ENCODE measurements at regions not wholly inside any gene's neighbourhood (a gene's known extent, or its start where the extent isn't known, plus 50 kb on each side); places are given as distances from the start of the nearest gene placed in this dataset.
"Not testable (repeated sequence)": the region's sequence is repeated elsewhere in the genome, so short reads cannot be mapped to it uniquely, and the experiment has no call there.

DNA sequence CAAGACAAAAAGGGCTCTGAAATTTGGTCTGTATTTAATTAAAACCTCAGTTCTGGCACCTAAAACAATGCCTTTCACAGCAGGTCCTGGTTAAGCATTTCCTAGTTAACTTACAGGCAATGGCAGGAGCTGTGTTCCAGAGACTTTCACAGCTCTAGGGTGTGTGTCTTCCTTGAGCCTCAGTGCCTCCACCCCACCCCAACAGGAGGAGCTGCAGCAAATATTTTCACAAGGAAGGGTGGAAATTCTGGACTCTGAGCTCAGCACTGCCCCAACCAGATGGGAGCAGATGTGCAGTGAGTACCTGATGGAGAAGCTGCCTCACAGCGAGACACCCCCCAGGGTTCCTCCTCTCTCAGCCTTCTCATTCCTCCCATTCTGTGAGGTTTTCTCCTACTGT is 106.3 kb upstream of the SPATA12 start:
- DNase-seq, result no peak
- Mint-ChIP-seq H3K4me3 (ENCODE audit: unreplicated experiment) (no peak overlapping the region), H3K27me3 (ENCODE audit: unreplicated experiment) (peaks cover 4% of the 10 kb centered on the region), H3K4me1 (ENCODE audit: low read depth, unreplicated experiment) (peaks cover 2% of the 10 kb centered on the region), H3K9me3 (ENCODE audit: unreplicated experiment) (no peaks in the 10 kb centered on the region), H3K27ac (ENCODE audit: unreplicated experiment) (no peak overlapping the region), H3K36me3 (ENCODE audit: unreplicated experiment) (no peaks in the 10 kb centered on the region)
- TF ChIP-seq, protein P1, sequence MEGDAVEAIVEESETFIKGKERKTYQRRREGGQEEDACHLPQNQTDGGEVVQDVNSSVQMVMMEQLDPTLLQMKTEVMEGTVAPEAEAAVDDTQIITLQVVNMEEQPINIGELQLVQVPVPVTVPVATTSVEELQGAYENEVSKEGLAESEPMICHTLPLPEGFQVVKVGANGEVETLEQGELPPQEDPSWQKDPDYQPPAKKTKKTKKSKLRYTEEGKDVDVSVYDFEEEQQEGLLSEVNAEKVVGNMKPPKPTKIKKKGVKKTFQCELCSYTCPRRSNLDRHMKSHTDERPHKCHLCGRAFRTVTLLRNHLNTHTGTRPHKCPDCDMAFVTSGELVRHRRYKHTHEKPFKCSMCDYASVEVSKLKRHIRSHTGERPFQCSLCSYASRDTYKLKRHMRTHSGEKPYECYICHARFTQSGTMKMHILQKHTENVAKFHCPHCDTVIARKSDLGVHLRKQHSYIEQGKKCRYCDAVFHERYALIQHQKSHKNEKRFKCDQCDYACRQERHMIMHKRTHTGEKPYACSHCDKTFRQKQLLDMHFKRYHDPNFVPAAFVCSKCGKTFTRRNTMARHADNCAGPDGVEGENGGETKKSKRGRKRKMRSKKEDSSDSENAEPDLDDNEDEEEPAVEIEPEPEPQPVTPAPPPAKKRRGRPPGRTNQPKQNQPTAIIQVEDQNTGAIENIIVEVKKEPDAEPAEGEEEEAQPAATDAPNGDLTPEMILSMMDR (IDR thresholded peaks at IDR 0.05; ENCODE audit: partially characterized antibody, unreplicated experiment), result no peak

DNA sequence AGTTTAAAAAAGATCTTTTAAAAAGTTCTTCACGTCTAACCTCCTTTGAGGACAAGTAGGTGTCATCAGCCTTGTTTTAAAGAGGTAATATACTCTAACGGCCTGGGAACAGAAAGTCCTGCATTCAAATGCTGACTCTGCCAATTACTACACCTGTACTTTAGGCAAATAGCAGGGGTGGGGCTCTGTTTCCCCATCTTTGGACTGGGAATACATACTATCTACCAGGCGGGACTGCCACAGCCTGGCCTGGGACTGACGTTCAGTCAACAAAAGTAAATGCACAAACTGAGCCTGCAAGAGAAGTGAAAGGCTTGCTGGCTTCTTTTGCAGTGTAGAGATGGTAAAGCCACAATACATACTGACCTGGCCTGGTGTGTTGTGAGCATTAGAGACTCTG is 107.6 kb upstream of the SPATA12 start:
- H3K4me1 Mint-ChIP-seq (ENCODE audit: low read depth, unreplicated experiment), result peaks cover 2% of the 10 kb centered on the region
- H3K36me3 Mint-ChIP-seq (ENCODE audit: unreplicated experiment), result no peaks in the 10 kb centered on the region
- peaks cover 4% of the 10 kb centered on the region for H3K27me3 Mint-ChIP-seq (ENCODE audit: unreplicated experiment)
- H3K9me3 Mint-ChIP-seq (ENCODE audit: unreplicated experiment), result no peaks in the 10 kb centered on the region
- no peak overlapping the region for H3K4me3 Mint-ChIP-seq (ENCODE audit: unreplicated experiment)
- DNase-seq, result no peak
- no peak overlapping the region for H3K27ac Mint-ChIP-seq (ENCODE audit: unreplicated experiment)
- TF ChIP-seq, protein P1 (IDR thresholded peaks at IDR 0.05; ENCODE audit: partially characterized antibody, unreplicated experiment), result no peak

DNA sequence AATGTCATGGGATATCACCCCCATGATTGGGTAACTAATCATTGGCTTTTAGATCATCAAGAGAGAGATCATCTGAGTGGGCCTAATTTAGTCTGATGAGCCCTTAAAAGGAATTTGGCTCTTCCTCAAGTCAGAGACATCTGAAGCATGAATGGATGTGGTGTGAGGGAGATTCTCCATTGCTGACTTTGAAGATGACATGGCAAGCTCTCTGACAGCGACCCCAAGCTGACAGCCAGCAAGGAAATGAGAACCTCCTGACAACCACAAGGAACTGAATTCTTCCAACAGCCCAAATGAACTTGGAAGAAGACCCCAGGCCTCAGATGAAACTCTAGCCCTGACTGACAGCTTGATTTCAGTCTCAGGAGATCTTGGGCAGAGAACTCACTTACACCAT is 108.4 kb upstream of the SPATA12 start:
- H3K36me3 Mint-ChIP-seq (ENCODE audit: unreplicated experiment), result no peaks in the 10 kb centered on the region
- H3K9me3 Mint-ChIP-seq (ENCODE audit: unreplicated experiment), result no peaks in the 10 kb centered on the region
- TF ChIP-seq, protein P1 (IDR thresholded peaks at IDR 0.05; ENCODE audit: partially characterized antibody, unreplicated experiment), result no peak
- H3K4me1 Mint-ChIP-seq (ENCODE audit: low read depth, unreplicated experiment), result peaks cover 2% of the 10 kb centered on the region
- no peak for DNase-seq
- no peak overlapping the region for H3K4me3 Mint-ChIP-seq (ENCODE audit: unreplicated experiment)
- no peak overlapping the region for H3K27ac Mint-ChIP-seq (ENCODE audit: unreplicated experiment)
- peaks cover 4% of the 10 kb centered on the region for H3K27me3 Mint-ChIP-seq (ENCODE audit: unreplicated experiment)

DNA sequence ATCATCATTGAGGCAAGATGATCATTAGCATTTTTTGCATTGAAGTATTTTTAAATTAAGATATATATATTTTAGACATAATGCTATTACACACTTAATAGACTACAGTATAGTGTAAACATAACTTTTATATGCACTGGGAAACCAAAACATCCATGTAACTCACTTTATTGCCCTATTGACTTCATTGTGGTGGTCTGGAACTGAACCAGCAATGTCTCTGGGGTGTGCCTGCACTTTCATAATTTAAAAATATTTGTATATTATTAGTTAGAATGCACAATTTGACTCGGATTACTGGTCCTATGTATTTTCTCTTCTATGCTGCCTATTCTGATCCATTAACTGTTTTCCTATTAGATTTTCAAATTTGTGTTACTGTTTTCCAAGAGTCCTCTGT is 109.1 kb upstream of the SPATA12 start:
- H3K4me3 Mint-ChIP-seq (ENCODE audit: unreplicated experiment), result no peak overlapping the region
- H3K27ac Mint-ChIP-seq (ENCODE audit: unreplicated experiment), result no peak overlapping the region
- peaks cover 2% of the 10 kb centered on the region for H3K36me3 Mint-ChIP-seq (ENCODE audit: unreplicated experiment)
- TF ChIP-seq, protein P1 (IDR thresholded peaks at IDR 0.05; ENCODE audit: partially characterized antibody, unreplicated experiment), result no peak
- H3K27me3 Mint-ChIP-seq (ENCODE audit: unreplicated experiment), result peaks cover 4% of the 10 kb centered on the region
- H3K4me1 Mint-ChIP-seq (ENCODE audit: low read depth, unreplicated experiment), result peaks cover 2% of the 10 kb centered on the region
- DNase-seq, result no peak
- peaks cover 3% of the 10 kb centered on the region for H3K9me3 Mint-ChIP-seq (ENCODE audit: unreplicated experiment)

DNA sequence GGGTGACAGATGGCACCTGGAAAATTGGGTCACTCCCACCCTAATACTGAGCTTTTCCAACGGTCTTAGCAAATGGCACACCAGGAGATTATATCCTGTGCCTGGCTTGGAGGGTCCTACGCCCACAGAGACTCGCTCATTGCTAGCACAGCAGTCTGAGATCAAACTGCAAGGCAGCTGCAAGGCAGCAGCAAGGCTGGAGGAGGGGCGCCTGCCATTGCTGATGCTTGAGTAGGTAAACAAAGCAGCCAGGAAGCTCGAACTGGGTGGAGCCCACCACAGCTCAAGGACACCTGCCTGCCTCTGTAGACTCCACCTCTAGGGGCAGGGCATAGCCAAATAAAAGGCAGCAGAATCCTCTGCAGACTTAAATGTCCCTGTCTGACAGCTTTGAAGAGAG is 115.1 kb upstream of the SPATA12 start:
- not testable (repeated sequence) for H3K4me3 Mint-ChIP-seq (ENCODE audit: unreplicated experiment); H3K36me3 Mint-ChIP-seq (ENCODE audit: unreplicated experiment); DNase-seq; H3K9me3 Mint-ChIP-seq (ENCODE audit: unreplicated experiment); H3K27ac Mint-ChIP-seq (ENCODE audit: unreplicated experiment); H3K4me1 Mint-ChIP-seq (ENCODE audit: low read depth, unreplicated experiment); H3K27me3 Mint-ChIP-seq (ENCODE audit: unreplicated experiment)

DNA sequence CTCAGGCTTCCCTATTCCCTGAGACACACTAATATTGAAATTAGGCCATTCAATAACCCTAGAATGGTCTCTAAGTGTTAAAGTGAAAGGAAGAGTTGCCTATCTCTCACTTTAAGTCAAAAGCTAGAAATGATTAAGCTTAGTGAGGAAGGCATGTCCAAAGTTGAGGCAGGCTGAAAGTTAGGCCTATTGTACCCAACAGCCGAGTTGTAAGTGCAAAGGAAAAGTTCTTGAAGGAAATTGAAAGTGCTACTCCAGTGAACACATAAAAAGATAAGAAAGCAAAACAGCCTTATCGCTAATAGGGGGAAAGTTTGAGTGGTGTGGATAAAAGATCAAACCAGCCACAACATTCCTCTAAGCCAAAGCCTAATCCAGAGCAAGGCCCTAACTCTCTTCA is 117.9 kb upstream of the SPATA12 start:
- Mint-ChIP-seq H3K4me3 (ENCODE audit: unreplicated experiment) (no peak overlapping the region), H3K4me1 (ENCODE audit: low read depth, unreplicated experiment) (peaks cover 26% of the 10 kb centered on the region), H3K27ac (ENCODE audit: unreplicated experiment) (no peak overlapping the region), H3K9me3 (ENCODE audit: unreplicated experiment) (peaks cover 8% of the 10 kb centered on the region), H3K27me3 (ENCODE audit: unreplicated experiment) (peaks cover 3% of the 10 kb centered on the region), H3K36me3 (ENCODE audit: unreplicated experiment) (peaks cover 10% of the 10 kb centered on the region)
- DNase-seq, result no peak
- TF ChIP-seq, protein P1 (IDR thresholded peaks at IDR 0.05; ENCODE audit: partially characterized antibody, unreplicated experiment), result no peak

Measured in glutamatergic neuron (in vitro differentiated cells).